ENCODE measurements at regions not wholly inside any gene's neighbourhood (a gene's known extent, or its start where the extent isn't known, plus 50 kb on each side); places are given as distances from the start of the nearest gene placed in this dataset.
"Not testable (repeated sequence)": the region's sequence is repeated elsewhere in the genome, so short reads cannot be mapped to it uniquely, and the experiment has no call there.

GRCh38 chr3:140871022-140871421 lies 70.6 kb upstream of the SLC25A36 start:
- DNase-seq = no peak

- DNase-seq = not testable (repeated sequence)
These were observed 69.5 kb upstream of the SLC25A36 start for GRCh38 chr3:140872165-140872564.

- DNase-seq = no peak
These were observed 58.1 kb upstream of the SLC25A36 start for GRCh38 chr3:140883428-140884040.

- not testable (repeated sequence) for DNase-seq
These were observed 55.9 kb upstream of the SLC25A36 start for GRCh38 chr3:140885697-140886096.

Measured in fibroblast of skin of right biceps (primary cell).